GM21367 (cell line): ENCODE measurements at regions not wholly inside any gene's neighbourhood (a gene's known extent, or its start where the extent isn't known, plus 50 kb on each side); places are given as distances from the start of the nearest gene placed in this dataset.
"Not testable (repeated sequence)": the region's sequence is repeated elsewhere in the genome, so short reads cannot be mapped to it uniquely, and the experiment has no call there.

ENCODE experiments used
- ATAC-seq: cut with Tn5 transposase; IDR thresholded peaks from one replicate; pipeline ENCODE4 v1.9.1; 2021; ENCODE audit not compliant: unreplicated experiment

GRCh38 chr5:34096033-34096432, 53.0 kb upstream of the C1QTNF3 start:
- ATAC-seq, result not testable (repeated sequence)

GRCh38 chr5:34099891-34100290, 56.9 kb upstream of the C1QTNF3 start:
- ATAC-seq, result not testable (repeated sequence)

- ATAC-seq, result not testable (repeated sequence)
Observed at GRCh38 chr5:34101567-34101966, 58.6 kb upstream of the C1QTNF3 start.

- not testable (repeated sequence) for ATAC-seq
Observed at GRCh38 chr5:34108897-34109296, 65.9 kb upstream of the C1QTNF3 start.

- not testable (repeated sequence) for ATAC-seq
Observed at GRCh38 chr5:34124280-34124679, 81.3 kb upstream of the C1QTNF3 start.

GRCh38 chr5:34125354-34125753, 82.3 kb upstream of the C1QTNF3 start:
- peak; percentile 83 for ATAC-seq

- not testable (repeated sequence) for ATAC-seq
Observed at GRCh38 chr5:34126741-34127140, 83.7 kb upstream of the C1QTNF3 start.

GRCh38 chr5:34127818-34128217, 84.8 kb upstream of the C1QTNF3 start:
- ATAC-seq, result not testable (repeated sequence)

- ATAC-seq, result not testable (repeated sequence)
Observed at GRCh38 chr5:34128890-34129289, 85.9 kb upstream of the C1QTNF3 start.

- not testable (repeated sequence) for ATAC-seq
Observed at GRCh38 chr5:34154988-34155387, 112.0 kb upstream of the C1QTNF3 start.

- ATAC-seq, result not testable (repeated sequence)
Observed at GRCh38 chr5:34156703-34157414, 113.8 kb upstream of the C1QTNF3 start.

GRCh38 chr5:34160904-34161303, 117.9 kb upstream of the C1QTNF3 start:
- not testable (repeated sequence) for ATAC-seq

- ATAC-seq, result not testable (repeated sequence)
Observed at GRCh38 chr5:34171398-34171797, 128.4 kb upstream of the C1QTNF3 start.

GRCh38 chr5:34179453-34180190, 136.6 kb upstream of the C1QTNF3 start:
- not testable (repeated sequence) for ATAC-seq

- not testable (repeated sequence) for ATAC-seq
Observed at GRCh38 chr5:34180225-34180624, 137.2 kb upstream of the C1QTNF3 start.

GRCh38 chr5:34180940-34181614, 138.1 kb upstream of the C1QTNF3 start:
- ATAC-seq, result not testable (repeated sequence)

GRCh38 chr5:34185005-34185404, 142.0 kb upstream of the C1QTNF3 start:
- ATAC-seq, result not testable (repeated sequence)

- ATAC-seq, result not testable (repeated sequence)
Observed at GRCh38 chr5:34185572-34185971, 142.6 kb upstream of the C1QTNF3 start.

GRCh38 chr5:34186108-34186507, 143.1 kb upstream of the C1QTNF3 start:
- ATAC-seq, result not testable (repeated sequence)

GRCh38 chr5:34186865-34187264, 143.9 kb upstream of the C1QTNF3 start:
- not testable (repeated sequence) for ATAC-seq

- ATAC-seq, result not testable (repeated sequence)
Observed at GRCh38 chr5:34187441-34187840, 144.4 kb upstream of the C1QTNF3 start.
